Mesenteric fat pad (tissue), 1 donor: ENCODE measurements at regions not wholly inside any gene's neighbourhood (a gene's known extent, or its start where the extent isn't known, plus 50 kb on each side); places are given as distances from the start of the nearest gene placed in this dataset.
"Not testable (repeated sequence)": the region's sequence is repeated elsewhere in the genome, so short reads cannot be mapped to it uniquely, and the experiment has no call there.

Experiments
- DNase-seq: peaks from one replicate; pipeline ENCODE4 v3.0.0-alpha.2; 2020; ENCODE audit warnings: low spot score
- donor health status: DM: yes; HTN: yes; CAD: no.

DNA sequence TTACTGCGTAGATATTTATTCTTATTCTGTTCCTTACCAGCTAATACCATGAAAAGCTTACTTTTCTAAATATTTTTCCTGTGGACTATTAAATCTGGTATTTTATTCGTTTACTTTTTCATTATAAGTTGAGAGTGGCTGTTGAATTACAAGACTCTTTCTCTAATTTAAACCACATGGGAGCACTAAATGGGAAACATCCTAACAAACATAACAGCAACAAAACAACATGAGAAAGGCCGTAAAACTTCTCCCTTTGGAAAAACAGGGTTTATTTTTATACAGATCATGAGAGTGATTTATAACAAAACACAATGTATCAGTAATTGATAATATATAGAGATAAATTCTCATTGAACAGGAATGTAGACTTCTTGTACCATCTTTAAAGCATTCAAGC lies 1592.1 kb downstream of the EFNB2 start:
- DNase-seq, result no peak

DNA sequence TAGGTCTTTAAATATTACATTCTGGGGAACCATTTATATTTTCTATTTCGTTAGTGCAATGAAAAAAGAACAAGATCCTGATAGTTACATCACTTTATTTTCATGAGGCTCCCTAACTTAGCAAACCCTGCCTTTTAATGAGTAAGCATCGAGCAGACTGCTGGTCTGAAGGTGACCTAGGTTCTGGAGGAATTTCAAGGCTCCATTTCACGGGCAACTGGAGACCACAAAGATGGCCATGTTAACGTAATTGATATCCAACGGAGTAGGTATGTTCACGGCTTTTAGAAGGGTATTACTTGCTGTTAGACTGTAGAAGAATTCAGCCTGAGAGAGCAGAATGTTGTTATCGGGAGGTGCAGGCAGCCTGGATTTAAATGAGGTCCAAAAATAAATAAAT lies 1597.6 kb downstream of the EFNB2 start:
- DNase-seq, result no peak

DNA sequence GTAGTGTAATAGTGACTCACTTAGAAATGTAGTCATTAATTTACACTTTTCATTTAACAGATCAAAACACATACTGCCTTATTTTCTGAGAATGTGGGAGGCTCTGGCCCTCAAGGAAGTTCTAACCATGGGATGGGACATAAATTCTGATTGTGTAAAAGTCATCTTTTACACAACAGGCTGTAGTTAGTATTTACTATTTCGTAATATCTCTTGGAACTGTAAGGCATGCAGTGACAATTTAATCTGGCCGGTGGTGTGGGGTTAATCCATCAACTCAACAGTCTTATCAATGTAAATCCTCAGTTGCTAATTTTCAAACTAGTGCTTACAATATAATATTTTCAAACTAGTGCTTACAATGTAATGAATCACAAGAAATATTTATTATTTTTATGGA lies 1599.2 kb downstream of the EFNB2 start:
- DNase-seq, result no peak

DNA sequence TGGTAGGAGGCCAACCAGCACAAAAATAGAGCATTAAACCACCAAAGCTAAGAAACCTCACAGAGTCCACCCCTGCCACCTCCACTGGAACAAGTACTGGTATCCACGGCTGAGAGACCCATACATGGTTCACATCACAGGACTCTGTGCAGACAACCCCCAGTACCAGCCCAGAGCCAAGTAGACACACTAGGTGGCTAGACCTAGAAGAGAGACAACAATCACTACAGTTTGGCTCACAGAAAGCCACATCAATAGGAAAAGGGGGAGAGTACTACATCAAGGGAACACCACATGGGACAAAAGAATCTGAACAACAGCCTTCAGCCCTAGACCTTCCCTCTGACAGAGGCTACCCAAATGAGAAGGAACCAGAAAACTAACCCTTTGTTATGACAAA lies 1614.9 kb downstream of the EFNB2 start:
- not testable (repeated sequence) for DNase-seq

DNA sequence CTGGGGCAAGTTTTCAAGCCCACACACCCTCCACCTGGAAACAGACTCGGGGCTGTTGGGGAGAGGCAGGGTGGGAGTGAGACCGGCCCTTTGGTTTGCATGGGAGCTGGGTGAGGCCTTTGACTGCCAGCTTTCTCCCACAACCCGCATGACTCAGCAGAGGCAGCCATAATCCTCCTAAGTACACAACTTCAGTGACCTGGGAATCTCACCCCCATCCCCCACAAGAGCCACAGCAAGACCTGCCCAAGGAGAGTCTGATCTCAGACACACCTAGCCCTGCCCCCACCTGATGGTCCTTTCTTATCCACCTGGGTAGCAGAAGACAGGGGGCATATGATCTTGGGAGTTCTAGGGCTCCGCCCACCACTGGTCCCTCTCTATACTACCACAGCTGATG lies 1615.4 kb downstream of the EFNB2 start:
- no peak for DNase-seq

DNA sequence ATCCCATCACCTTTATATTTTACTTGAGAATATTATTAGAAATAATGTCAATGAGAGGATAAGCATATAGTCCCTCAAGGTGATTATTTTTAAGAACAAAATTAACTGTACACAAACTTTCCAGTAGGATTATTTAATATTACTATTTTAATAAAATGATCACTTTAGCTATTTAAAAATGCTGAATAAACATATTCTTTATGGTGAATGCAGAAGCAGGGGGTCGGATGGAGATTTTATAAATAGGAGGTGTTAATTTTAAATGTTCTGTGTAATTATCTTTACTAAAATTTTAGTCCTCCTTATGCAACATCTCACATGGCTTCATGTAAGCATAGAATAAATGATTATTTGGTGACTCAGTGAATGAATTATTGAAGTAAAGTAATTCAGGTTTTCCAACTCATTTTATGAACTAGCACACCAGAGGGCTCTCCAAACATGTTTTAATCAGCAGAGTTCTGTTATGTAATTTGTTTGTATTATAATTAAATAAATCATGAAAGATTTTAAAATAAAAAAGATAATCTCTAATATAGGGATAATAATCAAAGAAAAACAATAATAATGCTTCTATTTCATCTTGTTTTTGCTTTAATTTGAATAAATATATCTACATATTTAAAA lies 1635.2 kb downstream of the EFNB2 start:
- no peak for DNase-seq

DNA sequence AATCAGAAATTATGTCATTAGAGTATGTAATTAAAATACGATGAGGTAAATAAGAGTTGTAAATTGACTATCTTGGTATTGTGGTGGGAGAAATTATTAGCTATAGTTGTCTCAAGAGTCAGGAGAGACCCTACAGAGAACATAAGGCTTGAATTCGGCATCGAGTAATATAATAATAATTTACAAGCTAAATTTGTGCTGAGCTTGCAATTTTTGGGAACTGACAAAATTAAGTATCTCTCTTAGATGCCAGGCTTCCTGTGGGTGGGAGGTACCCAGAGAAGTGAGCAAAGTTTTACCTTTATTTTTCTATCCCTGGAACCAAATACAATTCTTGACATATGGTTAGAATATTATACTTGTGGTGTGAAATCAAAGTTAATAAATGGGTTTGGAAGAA lies 1637.0 kb downstream of the EFNB2 start:
- no peak for DNase-seq

DNA sequence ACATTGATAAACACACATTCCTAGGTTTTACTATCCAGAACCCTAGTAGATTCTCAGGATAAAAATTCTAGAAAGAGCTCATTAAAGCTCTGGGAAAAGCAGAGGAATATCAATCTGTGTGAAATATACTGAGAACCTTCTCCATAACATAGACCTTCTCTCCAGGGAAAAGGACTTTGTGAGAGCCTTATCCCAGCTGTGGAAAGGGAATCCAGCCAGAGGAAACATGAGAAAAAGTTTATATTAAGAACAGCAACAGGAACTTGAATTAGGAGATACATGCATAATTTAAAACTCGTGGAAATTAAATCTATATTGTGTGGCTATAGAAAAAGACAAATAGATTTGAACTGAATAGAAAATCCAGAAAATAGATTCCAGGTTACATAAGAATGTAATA lies 1639.9 kb downstream of the EFNB2 start:
- no peak for DNase-seq

DNA sequence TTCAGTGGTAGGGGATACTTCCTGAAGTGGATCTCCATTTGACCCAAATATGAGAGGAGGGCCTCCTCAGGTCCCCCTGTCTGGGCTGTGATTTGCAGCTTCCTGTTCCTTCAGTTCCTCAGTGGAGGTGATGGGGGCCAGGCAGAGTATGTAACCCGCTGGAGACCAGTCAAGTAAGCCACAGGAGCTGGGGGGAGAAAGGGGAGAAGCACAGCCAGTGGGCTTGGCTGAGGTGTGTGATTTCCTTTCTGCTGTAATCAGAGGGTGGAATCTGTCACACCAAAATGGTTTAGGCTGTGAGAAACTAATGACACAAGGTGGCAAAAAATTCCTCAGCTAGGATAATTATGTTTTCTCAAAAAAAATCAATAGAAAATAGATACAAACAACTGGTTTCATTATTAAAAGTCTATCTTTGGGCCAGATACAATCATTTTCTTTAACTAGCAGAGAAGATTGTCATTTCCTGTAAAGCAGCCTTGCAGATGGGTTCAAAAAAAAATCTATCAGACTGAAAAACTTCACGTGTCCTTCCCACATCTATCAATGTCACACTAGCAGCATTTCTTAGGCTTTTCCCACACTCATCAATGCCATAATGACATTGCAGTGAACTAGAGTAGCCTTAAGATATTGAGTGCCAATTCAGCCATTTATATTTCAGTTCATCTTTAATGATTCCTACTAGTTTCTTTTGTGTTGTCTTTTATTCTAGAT lies 1660.3 kb downstream of the EFNB2 start:
- no peak for DNase-seq

DNA sequence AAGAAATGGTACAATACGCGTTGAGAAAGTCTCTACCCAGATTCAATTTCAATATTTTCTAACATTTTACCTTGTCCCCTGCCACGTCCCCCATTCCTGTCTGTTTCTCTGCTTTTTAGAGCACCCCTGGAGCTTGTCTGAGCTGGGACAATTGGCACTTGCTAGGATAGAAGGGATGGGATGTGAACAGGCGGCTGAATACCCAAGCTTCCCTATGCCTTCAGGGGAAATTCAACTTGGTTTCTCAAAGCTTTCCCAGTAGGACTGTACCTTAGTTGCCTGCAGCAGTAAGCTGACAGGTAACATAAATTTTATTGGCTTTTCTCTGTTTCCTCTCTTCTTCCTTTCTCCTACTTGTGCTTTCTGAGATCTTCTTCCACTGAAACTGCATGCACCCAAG lies 1663.3 kb downstream of the EFNB2 start:
- no peak for DNase-seq

DNA sequence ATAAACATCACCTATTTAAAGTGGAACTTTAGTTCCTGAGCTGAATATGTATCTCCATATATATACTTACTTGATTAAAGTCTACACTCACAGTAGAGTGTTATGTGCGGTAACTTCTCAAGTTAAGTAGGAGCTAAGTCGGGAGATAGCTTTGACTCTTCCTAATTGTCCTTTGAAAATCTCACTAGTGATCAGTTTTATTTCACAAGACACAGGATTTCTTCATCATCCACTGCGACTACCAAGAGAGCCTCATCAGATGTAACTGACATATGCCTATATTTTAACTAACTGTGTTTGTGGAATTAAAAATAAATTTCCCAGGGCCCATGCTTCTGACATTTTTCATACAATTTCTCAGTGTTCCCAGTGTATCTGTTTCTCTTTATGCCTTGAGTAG lies 1664.0 kb downstream of the EFNB2 start:
- no peak for DNase-seq

DNA sequence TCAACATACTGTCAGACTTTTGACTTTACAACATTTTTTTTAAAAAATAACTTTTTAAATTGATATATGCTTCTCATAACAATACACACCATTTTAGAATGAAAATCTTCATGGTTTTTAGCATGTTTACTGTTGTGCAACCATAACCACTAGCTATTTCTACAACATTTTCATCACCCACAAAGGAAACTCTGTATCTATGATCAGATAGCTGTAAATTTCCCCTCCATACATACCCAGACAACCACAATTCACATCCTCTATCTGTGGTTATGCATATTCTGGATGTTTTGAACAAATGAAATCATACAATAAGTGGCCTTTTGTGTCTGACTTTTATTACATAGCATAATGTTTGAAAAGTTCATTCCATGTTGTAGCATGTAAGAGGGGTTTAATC lies 1666.0 kb downstream of the EFNB2 start:
- no peak for DNase-seq

DNA sequence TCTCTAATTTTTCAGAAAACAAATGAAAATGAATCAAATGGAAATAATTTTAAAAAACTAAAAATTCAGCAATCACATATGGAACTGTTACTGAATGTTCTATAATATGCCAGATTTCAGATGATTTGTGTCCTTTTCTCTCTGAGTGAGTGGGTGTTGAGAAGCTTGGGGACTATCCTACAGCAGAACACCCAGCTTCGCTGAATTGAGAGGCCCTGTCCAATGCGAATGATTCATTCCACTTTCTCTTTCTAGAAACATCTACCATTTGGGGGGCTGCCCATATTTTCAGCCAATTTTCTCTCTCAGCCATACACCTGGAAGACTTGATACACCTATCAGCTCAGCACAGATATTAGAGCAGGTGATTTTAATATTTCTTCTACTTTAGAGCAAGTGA lies 1666.7 kb downstream of the EFNB2 start:
- no peak for DNase-seq

DNA sequence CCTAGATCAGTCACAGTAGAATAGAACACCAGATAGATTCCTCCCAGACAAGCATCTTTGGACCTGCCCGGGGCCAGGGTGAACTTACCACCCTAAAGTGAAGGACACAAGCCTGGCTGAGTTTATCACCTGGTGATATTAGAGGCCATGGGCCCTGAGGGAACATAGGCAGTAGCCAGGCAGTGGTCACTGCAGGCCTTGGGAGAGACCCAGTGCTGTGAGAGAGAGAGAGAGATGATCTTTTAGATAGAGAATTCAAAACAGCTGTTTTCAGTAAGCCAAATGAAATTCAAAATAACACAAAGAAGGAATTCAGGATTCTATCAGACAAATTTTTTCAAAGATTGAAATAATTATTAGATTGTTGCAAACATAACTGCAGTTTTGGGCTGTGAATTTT lies 1679.9 kb downstream of the EFNB2 start:
- DNase-seq, result no peak

DNA sequence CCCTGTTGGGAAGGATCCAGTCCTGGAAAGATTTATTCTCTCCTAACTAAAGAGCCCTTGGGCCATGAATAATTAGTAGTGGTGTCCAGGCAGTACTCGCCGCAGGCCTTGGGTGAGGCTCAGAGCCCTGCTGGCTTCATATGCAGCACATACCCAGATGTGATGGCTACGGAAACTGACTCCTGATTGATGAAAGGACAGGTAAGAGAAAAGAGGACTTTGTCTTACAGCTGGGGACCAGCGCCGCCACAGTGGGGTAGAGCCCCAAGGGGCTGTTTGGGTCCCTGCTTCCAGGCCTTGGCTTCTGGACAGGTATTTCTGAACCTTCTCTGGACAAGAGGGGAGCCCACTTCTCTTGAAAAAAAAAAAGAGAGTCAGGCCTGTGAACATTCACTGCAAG lies 1680.8 kb downstream of the EFNB2 start:
- DNase-seq, result no peak

DNA sequence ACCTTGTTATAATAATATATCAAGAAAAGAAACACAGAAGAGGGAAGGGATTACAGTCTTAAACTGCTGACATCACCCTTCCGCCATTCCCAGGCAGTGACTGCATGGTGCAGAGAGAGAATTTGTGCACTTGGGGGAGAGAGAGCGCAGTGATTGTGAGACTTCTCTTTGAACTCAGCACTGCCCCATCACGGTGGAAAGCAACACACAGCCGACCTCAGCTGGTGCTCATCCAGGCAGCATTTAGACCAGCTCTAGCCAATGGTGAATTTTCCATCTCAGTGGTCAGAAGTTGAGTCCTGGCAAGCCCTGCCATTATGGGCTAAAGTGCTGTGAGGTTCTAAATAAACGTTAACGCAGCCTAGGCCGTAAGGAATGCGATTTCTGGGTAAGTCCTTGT lies 1681.5 kb downstream of the EFNB2 start:
- no peak for DNase-seq

DNA sequence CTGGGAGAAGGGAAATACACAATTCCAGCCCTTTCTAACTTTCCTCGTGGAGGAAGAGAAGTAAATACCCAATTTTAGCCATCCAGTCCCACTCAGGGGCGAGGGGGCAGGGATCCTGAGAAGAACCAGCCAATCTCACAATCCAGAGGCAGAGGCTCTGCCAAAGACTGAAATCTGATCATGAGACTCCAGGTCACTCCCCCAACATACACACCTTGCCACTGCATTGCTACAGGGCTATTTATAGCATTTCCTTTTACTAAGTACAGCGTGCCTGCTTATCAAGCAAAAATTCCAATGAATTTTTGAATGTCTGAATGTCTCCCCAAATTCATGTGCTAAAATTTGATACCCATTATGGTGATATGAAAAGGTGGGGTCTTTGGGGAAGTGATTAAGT lies 1687.5 kb downstream of the EFNB2 start:
- DNase-seq, result no peak

DNA sequence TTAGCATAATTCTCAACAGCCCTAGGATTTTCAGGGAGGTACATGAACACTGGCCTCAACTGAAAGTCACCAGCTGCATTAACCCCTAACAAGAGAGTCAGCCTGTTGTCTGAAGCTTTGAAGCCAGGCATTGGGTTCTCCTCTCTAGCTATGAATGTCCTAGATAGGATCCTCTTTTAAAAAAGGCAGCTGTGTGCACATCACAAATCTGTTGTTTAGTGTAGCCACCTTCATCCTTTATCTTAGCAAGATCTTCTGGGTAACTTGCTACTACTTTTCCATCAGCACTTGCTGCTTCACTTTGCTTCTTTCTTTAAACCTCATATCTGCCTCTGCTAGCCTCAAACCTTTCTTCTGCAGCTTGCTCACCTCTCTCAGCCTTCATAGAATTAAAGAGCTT lies 1692.1 kb downstream of the EFNB2 start:
- DNase-seq, result no peak

DNA sequence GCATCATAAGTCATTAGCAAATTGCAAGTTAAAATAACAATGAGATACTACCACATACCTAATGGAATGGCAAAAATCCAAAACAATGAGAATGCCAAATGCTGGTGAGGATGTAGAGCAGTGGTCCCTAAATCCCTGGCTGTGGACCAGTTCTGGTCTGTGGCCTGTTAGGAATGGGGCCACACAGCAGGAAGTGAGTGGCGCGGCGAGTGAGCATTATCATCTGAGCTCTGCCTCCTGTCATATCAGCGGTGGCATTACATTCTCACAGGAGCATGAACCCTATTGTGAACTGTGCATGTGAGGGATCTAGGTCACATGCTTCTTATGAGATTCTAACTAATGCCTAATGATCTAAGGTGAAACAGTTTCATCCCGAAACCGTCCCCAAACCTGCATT lies 1694.4 kb downstream of the EFNB2 start:
- no peak for DNase-seq

DNA sequence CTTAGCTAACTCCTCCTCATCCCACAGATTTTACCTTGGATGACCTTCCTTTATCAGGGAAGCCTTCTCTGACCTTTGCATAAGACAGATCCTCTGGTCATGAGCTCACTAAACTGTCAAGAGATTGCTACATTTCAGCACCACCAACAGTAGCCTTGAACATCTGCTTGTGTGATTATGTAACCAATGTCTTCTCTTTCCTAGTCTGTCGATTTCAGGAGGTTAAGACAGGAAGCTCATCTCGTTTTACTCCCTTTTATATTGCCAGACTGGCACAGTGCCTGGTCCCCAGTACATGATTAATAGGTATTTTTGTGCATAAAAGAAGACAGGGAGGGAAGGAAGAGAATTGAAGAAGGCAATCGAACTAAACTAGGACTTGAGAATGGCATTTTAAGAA lies 1697.7 kb downstream of the EFNB2 start:
- DNase-seq, result no peak

DNA sequence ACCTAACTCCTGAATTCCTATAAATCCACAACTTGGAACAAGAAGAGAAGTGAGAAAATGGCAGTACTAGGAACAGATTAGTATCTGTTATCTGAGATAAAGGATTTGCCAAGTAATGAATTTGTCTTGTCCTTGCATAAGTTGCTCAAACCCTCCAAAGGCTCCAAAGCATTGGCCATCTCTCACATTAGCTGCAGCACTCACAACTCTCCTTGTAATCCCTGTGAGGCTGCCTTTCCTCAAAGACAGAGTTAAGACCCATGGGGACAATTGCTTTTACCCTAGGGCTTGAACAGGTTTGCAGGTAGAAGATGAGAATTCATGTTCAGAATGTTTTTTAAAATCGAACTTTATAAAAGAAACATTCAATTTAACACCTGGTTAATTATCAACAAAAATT lies 1702.2 kb downstream of the EFNB2 start:
- DNase-seq, result no peak

DNA sequence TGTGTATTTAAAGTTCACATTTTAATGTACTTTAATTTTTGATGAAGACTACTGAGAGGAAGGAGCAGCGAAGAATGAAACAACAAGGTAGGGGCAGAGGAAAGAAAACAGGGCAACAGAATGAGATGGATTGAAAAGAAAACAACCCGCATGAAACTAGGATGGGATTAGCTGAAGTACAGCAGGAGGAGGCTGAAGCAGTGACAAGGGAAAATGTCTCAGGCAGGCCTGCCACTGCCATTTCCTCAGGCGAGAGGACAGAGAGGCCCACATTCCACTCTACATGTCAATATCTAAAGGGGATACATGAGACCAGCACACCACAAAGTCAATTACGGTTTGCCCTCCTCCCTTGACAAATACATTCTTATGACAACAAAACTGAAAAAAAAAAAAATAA lies 1703.2 kb downstream of the EFNB2 start:
- DNase-seq, result no peak

DNA sequence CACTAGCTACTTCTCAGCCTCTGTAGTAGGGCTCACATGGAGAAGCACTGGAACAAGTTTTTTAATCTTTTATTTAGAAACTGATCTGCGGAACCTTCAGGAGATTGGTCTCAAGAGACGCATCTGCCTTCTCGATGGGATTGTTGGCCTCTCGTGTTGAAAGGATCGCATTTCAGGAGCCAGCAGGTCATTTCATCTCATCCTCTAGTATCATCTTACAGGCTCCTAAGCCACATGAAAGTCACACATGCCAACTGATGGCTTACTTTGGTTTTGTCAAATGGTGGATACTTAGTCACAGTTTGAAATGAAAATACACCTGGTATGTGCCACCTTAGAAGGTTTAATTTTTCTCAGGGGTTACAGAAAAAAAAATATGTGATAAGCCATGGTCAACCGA lies 1703.6 kb downstream of the EFNB2 start:
- DNase-seq, result no peak

DNA sequence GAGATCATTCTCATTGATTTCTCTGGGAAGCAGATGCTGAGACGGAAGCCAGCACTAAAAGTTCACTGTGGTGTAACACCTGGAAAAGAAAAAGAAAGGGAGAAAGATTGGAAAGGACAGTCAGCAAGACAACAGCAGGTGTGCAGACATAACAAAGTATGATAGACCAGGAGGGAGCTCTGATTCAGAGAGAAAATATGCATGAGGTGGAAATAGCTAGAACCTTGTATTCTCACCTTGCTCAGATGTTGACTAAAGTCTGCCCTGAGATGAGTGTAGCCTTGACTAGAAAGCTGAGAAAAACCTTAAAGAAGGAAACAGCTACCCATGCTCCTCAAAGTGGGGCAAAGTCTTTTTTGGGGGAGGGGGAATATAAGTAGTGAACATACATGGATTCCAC lies 1711.8 kb downstream of the EFNB2 start:
- no peak for DNase-seq
